ENCODE measurements at regions not wholly inside any gene's neighbourhood (a gene's known extent, or its start where the extent isn't known, plus 50 kb on each side); places are given as distances from the start of the nearest gene placed in this dataset.
"Not testable (repeated sequence)": the region's sequence is repeated elsewhere in the genome, so short reads cannot be mapped to it uniquely, and the experiment has no call there.

GRCh38 chr5:67941614-67942401 lies 273.7 kb upstream of the PIK3R1 start:
- DNase-seq (ENCODE audit: low spot score), result no peak

GRCh38 chr5:67935908-67936566 lies 279.5 kb upstream of the PIK3R1 start:
- no peak for DNase-seq (ENCODE audit: low spot score)

GRCh38 chr5:67934976-67935375 lies 280.6 kb upstream of the PIK3R1 start:
- no peak for DNase-seq (ENCODE audit: low spot score)

GRCh38 chr5:67925511-67925910 lies 290.0 kb upstream of the PIK3R1 start:
- DNase-seq (ENCODE audit: low spot score), result no peak

GRCh38 chr5:67921004-67921601 lies 294.5 kb upstream of the PIK3R1 start:
- DNase-seq (ENCODE audit: low spot score), result peak; percentile 32

GRCh38 chr5:67919532-67919931 lies 296.0 kb upstream of the PIK3R1 start:
- DNase-seq (ENCODE audit: low spot score), result not testable (repeated sequence)

GRCh38 chr5:67917561-67917960 lies 298.0 kb upstream of the PIK3R1 start:
- no peak for DNase-seq (ENCODE audit: low spot score)

- DNase-seq (ENCODE audit: low spot score), result no peak
These were observed 305.0 kb upstream of the PIK3R1 start for GRCh38 chr5:67910546-67910945.

GRCh38 chr5:67908126-67908765 lies 307.3 kb upstream of the PIK3R1 start:
- DNase-seq (ENCODE audit: low spot score), result no peak

- DNase-seq (ENCODE audit: low spot score), result no peak
These were observed 311.2 kb upstream of the PIK3R1 start for GRCh38 chr5:67904366-67904765.

- no peak for DNase-seq (ENCODE audit: low spot score)
These were observed 311.9 kb upstream of the PIK3R1 start for GRCh38 chr5:67903656-67904055.

GRCh38 chr5:67903121-67903520 lies 312.4 kb upstream of the PIK3R1 start:
- DNase-seq (ENCODE audit: low spot score), result no peak

GRCh38 chr5:67902497-67902830 lies 313.1 kb upstream of the PIK3R1 start:
- DNase-seq (ENCODE audit: low spot score), result no peak

- DNase-seq (ENCODE audit: low spot score), result no peak
These were observed 313.6 kb upstream of the PIK3R1 start for GRCh38 chr5:67901814-67902496.

GRCh38 chr5:67900514-67900913 lies 315.0 kb upstream of the PIK3R1 start:
- no peak for DNase-seq (ENCODE audit: low spot score)

GRCh38 chr5:67897980-67898379 lies 317.6 kb upstream of the PIK3R1 start:
- no peak for DNase-seq (ENCODE audit: low spot score)

GRCh38 chr5:67897431-67897830 lies 318.1 kb upstream of the PIK3R1 start:
- DNase-seq (ENCODE audit: low spot score), result peak; percentile 22

GRCh38 chr5:67896930-67897313 lies 318.6 kb upstream of the PIK3R1 start:
- DNase-seq (ENCODE audit: low spot score), result no peak

- DNase-seq (ENCODE audit: low spot score), result no peak
These were observed 319.1 kb upstream of the PIK3R1 start for GRCh38 chr5:67896311-67896929.

GRCh38 chr5:67889870-67890269 lies 325.7 kb upstream of the PIK3R1 start:
- not testable (repeated sequence) for DNase-seq (ENCODE audit: low spot score)

GRCh38 chr5:67887748-67888161 lies 327.8 kb upstream of the PIK3R1 start:
- no peak for DNase-seq (ENCODE audit: low spot score)

- no peak for DNase-seq (ENCODE audit: low spot score)
These were observed 328.8 kb upstream of the PIK3R1 start for GRCh38 chr5:67886761-67887160.
